ENCODE measurements at regions not wholly inside any gene's neighbourhood (a gene's known extent, or its start where the extent isn't known, plus 50 kb on each side); places are given as distances from the start of the nearest gene placed in this dataset.
A peak's percentile ranks its signal among the peaks of the same experiment; 100 is the strongest.

DNA sequence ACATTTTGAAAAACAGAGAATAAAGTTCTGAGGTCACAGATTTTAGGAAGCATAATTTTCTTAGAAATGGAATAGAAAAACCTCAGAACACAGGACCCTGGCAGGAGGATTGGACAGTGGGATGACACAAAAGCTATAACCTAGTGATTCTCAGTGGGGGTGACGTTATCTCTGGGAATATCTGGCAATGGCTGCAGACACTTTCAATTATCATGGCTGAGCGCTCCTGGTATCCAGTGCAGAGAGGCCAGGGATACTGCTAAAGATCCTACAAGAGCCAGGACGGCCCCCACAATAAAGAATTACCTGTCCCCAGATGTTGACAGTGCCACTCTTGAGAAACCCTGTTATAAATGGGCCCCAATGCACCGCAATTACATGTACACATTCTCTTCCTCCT is 117.2 kb upstream of the SPRED2 start:
- TF ChIP-seq, protein P1, sequence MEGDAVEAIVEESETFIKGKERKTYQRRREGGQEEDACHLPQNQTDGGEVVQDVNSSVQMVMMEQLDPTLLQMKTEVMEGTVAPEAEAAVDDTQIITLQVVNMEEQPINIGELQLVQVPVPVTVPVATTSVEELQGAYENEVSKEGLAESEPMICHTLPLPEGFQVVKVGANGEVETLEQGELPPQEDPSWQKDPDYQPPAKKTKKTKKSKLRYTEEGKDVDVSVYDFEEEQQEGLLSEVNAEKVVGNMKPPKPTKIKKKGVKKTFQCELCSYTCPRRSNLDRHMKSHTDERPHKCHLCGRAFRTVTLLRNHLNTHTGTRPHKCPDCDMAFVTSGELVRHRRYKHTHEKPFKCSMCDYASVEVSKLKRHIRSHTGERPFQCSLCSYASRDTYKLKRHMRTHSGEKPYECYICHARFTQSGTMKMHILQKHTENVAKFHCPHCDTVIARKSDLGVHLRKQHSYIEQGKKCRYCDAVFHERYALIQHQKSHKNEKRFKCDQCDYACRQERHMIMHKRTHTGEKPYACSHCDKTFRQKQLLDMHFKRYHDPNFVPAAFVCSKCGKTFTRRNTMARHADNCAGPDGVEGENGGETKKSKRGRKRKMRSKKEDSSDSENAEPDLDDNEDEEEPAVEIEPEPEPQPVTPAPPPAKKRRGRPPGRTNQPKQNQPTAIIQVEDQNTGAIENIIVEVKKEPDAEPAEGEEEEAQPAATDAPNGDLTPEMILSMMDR (IDR thresholded peaks at IDR 0.05; ENCODE audit: borderline replicate concordance), result no peak
- H3K9me3 ChIP-seq (replicated peaks), result no peaks in the 10 kb centered on the region
- peaks cover 4% of the 10 kb centered on the region for H3K27me3 ChIP-seq (ENCODE audit: low read depth)
- H3K4me1 ChIP-seq, result peaks cover 23% of the 10 kb centered on the region
- no peak overlapping the region for H3K27ac ChIP-seq (replicated peaks)
- no peak for DNase-seq
- intact Hi-C loops (cut with micrococcal nuclease), result loop anchor here (5.0 kb wide), 1 partner anchor 112 kb away; no protein-coding TSS in a partner anchor
- no peak overlapping the region for H3K4me3 ChIP-seq
- no peaks in the 10 kb centered on the region for H3K36me3 ChIP-seq

DNA sequence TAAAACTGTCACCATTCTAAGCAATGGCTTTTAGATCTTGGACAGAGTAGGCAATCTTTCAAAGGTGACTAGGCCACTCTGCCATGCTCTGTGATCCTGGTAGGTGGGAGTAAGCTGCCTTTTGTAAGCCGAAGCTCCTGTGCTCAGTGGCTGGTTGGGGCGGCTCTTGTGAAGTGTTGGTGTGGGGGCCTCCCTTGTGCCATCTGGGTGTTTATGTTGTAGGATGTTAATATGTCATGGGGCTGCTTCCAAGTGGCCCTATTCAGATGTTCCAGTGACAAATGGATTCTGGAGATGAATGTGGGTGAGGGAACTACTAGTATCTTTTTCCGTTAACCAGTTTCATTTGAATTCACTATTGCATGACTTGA is 116.8 kb upstream of the SPRED2 start:
- intact Hi-C loops (cut with micrococcal nuclease), result loop anchor here (5.0 kb wide), 1 partner anchor 112 kb away; no protein-coding TSS in a partner anchor
- DNase-seq, result no peak
- Histone ChIP-seq H3K4me1 (peaks cover 23% of the 10 kb centered on the region), H3K9me3 (replicated peaks) (no peaks in the 10 kb centered on the region), H3K27ac (replicated peaks) (no peak overlapping the region), H3K36me3 (no peaks in the 10 kb centered on the region), H3K4me3 (no peak overlapping the region), H3K27me3 (ENCODE audit: low read depth) (peaks cover 4% of the 10 kb centered on the region)
- TF ChIP-seq, protein P1 (IDR thresholded peaks at IDR 0.05; ENCODE audit: borderline replicate concordance), result no peak

DNA sequence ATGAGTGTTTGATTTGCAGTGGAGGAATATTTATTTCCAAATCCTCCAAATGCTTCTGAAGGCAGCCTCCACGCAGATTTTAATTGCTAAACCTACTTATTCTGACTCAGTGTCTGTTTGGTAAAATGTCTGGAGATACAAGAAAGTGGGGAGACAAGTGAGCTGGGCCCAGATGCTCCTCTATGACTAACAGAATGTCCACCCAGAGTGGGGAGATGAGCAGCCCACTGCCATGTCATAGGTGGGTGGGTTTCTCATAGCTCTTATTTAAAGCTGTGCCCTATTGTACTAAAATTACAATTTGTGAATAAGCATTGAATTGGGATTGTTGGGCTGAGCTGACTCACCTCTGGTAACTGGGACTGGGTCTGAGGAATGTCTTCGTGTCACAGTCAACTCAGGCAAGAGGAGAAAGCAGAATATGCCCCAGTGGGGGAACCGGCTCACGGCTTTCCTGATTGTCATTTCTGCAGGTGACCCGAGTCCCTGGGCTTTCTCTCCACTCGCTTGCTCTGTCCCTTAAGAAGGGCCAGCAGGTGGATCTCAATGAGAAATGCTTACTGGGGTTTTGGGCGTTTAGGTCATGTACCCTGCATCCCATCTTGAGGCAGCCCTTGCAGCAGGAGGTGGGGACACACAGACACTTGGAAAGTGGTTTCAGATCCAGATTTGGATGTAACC is 116.3 kb upstream of the SPRED2 start:
- H3K4me3 ChIP-seq, result no peak overlapping the region
- H3K27me3 ChIP-seq (ENCODE audit: low read depth), result peaks cover 3% of the 10 kb centered on the region
- no peak for DNase-seq
- no peaks in the 10 kb centered on the region for H3K9me3 ChIP-seq (replicated peaks)
- H3K27ac ChIP-seq (replicated peaks), result no peak overlapping the region
- peaks cover 22% of the 10 kb centered on the region for H3K4me1 ChIP-seq
- intact Hi-C loops (cut with micrococcal nuclease), result loop anchor here (5.0 kb wide), 1 partner anchor 111 kb away; no protein-coding TSS in a partner anchor
- TF ChIP-seq, protein P1 (IDR thresholded peaks at IDR 0.05; ENCODE audit: borderline replicate concordance), result no peak
- no peaks in the 10 kb centered on the region for H3K36me3 ChIP-seq

DNA sequence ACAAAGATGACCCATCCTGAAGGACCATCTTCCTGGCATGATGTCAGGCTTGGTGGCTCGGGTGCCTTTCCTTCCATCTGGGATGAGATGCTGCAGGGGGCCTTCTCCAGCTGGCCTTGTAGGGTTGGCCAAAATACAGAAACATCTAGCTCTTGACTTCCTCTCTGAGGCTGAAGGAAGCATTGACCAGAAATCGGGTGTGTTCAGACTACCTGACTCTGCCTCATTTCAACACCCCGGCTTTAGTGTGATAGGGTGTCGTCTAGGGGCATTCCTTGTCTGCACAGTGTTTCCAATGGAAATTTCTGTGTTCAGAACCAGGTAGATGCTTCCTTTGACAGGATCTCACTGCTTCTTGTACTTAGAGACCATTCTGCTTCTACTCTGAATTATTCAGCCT is 115.7 kb upstream of the SPRED2 start:
- intact Hi-C loops (cut with micrococcal nuclease), result loop anchor here (5.0 kb wide), 1 partner anchor 111 kb away; no protein-coding TSS in a partner anchor

DNA sequence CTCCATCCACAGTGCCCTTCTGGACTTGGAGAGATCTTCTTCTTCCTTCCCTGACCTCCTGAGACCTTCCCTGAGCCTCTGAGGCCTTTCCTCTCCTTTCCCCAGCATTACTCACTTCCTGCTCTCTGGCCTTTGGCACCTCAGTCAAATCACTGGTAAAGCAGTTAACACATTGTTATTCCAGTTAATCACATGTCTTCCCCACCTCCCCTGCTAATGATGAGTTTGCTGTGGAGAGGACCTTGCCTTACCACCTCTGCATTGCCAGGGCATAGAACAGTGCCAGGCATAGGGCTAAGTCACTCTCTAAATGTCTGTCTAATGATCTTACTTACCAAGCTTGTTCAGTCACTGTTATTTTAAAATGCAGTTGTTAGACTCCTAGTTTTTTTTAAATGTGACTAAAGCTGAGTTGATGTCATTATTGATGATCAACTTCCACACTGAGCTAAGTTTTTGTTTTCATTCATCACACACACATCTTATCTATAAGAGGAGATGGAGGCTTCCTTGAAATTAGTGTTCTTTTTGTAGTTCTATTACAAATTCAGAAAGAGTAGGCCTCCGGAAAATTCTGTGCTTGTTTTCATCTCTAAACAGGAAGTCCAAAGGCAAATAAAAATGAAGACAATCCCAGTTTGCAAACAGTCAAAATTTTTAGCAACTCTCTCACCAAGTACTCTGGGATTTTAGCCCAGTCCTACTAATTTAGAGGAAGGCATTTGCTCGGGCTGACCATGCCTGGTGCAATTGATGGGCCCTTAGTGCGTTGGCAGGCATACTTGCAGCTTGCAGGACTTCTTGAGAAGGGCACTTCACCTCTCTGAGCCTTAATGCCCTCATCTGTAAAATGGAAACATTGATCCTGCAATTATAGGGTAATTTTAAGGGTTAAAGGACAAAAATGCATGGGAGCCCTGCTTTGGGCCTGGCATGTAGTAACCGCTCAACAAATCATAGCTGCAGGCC is 113.7 kb upstream of the SPRED2 start:
- H3K27me3 ChIP-seq (ENCODE audit: low read depth), result no peaks in the 10 kb centered on the region
- no peaks in the 10 kb centered on the region for H3K9me3 ChIP-seq (replicated peaks)
- intact Hi-C loops (cut with micrococcal nuclease), result loop anchor here (5.0 kb wide), 1 partner anchor 109 kb away; no protein-coding TSS in a partner anchor
- no peaks in the 10 kb centered on the region for H3K36me3 ChIP-seq
- H3K4me3 ChIP-seq, result no peak overlapping the region
- peak overlapping the region; percentile 69 for H3K27ac ChIP-seq (replicated peaks)
- TF ChIP-seq, protein P1 (IDR thresholded peaks at IDR 0.05; ENCODE audit: borderline replicate concordance), result no peak
- DNase-seq, result no peak
- peaks cover 18% of the 10 kb centered on the region for H3K4me1 ChIP-seq

More for the DNA sequence above, 115.7 kb upstream of the SPRED2 start:
- DNase-seq, result no peak
- Histone ChIP-seq H3K27me3 (ENCODE audit: low read depth) (no peaks in the 10 kb centered on the region), H3K4me3 (no peak overlapping the region), H3K9me3 (replicated peaks) (no peaks in the 10 kb centered on the region), H3K27ac (replicated peaks) (no peak overlapping the region), H3K36me3 (no peaks in the 10 kb centered on the region), H3K4me1 (peaks cover 18% of the 10 kb centered on the region)
- TF ChIP-seq, protein P1 (IDR thresholded peaks at IDR 0.05; ENCODE audit: borderline replicate concordance), result no peak
